Globus pallidus (tissue), 1 donor: ENCODE measurements at regions not wholly inside any gene's neighbourhood (a gene's known extent, or its start where the extent isn't known, plus 50 kb on each side); places are given as distances from the start of the nearest gene placed in this dataset.

Experiments used
- DNase-seq: peaks from one replicate; pipeline ENCODE4 v3.0.0-alpha.2; 2015; ENCODE audit warnings: low spot score

GRCh38 chr12:102534899-102535298 lies 54.5 kb upstream of the IGF1 start:
- DNase-seq, result no peak

GRCh38 chr12:102533483-102534215 lies 53.3 kb upstream of the IGF1 start:
- DNase-seq, result no peak
